Chondrocyte (in vitro differentiated cells): ENCODE measurements at regions not wholly inside any gene's neighbourhood (a gene's known extent, or its start where the extent isn't known, plus 50 kb on each side); places are given as distances from the start of the nearest gene placed in this dataset.
"Not testable (repeated sequence)": the region's sequence is repeated elsewhere in the genome, so short reads cannot be mapped to it uniquely, and the experiment has no call there.

Experiments used
- DNase-seq: peaks from one replicate; pipeline ENCODE4 v3.0.0; 2021; ENCODE audit warnings: mixed read lengths, low spot score
- H3K27ac Mint-ChIP-seq: one replicate; pipeline ENCODE4 v1.8.0; 2021; ENCODE audit warnings: mild to moderate bottlenecking, moderate library complexity, mixed read lengths; ENCODE audit not compliant: unreplicated experiment
- H3K27me3 Mint-ChIP-seq: 2 replicates; pipeline ENCODE4 v1.8.0; 2021; ENCODE audit warnings: low read depth, mixed read lengths
- H3K36me3 Mint-ChIP-seq: 2 replicates; pipeline ENCODE4 v1.8.0; 2021; ENCODE audit warnings: low read depth, mixed read lengths
- H3K4me1 Mint-ChIP-seq: 2 replicates; pipeline ENCODE4 v1.8.0; 2021; ENCODE audit warnings: low read depth, mild to moderate bottlenecking, mixed read lengths
- H3K4me3 Mint-ChIP-seq: one replicate; pipeline ENCODE4 v1.8.0; 2021; ENCODE audit warnings: mild to moderate bottlenecking, moderate library complexity, mixed read lengths; ENCODE audit not compliant: unreplicated experiment
- H3K9me3 Mint-ChIP-seq: 2 replicates; pipeline ENCODE4 v1.8.0; 2021; ENCODE audit warnings: low read depth, mixed read lengths
- CTCF ChIP-seq: fragments of 200-600 bp; sonication (generic); IDR thresholded peaks from 2 replicates; pipeline ENCODE4 v1.5.0; 2021; ENCODE audit warnings: antibody characterized with exemption, mild to moderate bottlenecking, moderate library complexity

GRCh38 chr10:6985644-6986043 lies 405.6 kb upstream of the PRKCQ start:
- no peaks in the 10 kb centered on the region for H3K9me3 Mint-ChIP-seq
- no peak overlapping the region for H3K4me3 Mint-ChIP-seq
- no peak for DNase-seq
- TF ChIP-seq CTCF, result no peak
- H3K36me3 Mint-ChIP-seq, result no peaks in the 10 kb centered on the region
- H3K27me3 Mint-ChIP-seq, result no peaks in the 10 kb centered on the region
- peaks cover 2% of the 10 kb centered on the region for H3K4me1 Mint-ChIP-seq
- H3K27ac Mint-ChIP-seq, result no peak overlapping the region

GRCh38 chr10:6984971-6985370 lies 404.9 kb upstream of the PRKCQ start:
- H3K4me3 Mint-ChIP-seq, result no peak overlapping the region
- no peak for DNase-seq
- no peak overlapping the region for H3K27ac Mint-ChIP-seq
- no peak for TF ChIP-seq CTCF
- H3K27me3 Mint-ChIP-seq, result no peaks in the 10 kb centered on the region
- no peaks in the 10 kb centered on the region for H3K9me3 Mint-ChIP-seq
- H3K4me1 Mint-ChIP-seq, result peaks cover 2% of the 10 kb centered on the region
- H3K36me3 Mint-ChIP-seq, result no peaks in the 10 kb centered on the region

GRCh38 chr10:6984016-6984415 lies 403.9 kb upstream of the PRKCQ start:
- H3K36me3 Mint-ChIP-seq, DNase-seq, H3K4me3 Mint-ChIP-seq, H3K27ac Mint-ChIP-seq, H3K27me3 Mint-ChIP-seq, H3K4me1 Mint-ChIP-seq, H3K9me3 Mint-ChIP-seq: not testable (repeated sequence)

- Mint-ChIP-seq H3K36me3 (no peaks in the 10 kb centered on the region), H3K9me3 (no peaks in the 10 kb centered on the region), H3K27ac (no peak overlapping the region), H3K27me3 (peaks cover 9% of the 10 kb centered on the region), H3K4me1 (peaks cover 6% of the 10 kb centered on the region), H3K4me3 (no peak overlapping the region)
- no peak for DNase-seq
- no peak for TF ChIP-seq CTCF
These were observed 400.3 kb upstream of the PRKCQ start for GRCh38 chr10:6980353-6980752.

GRCh38 chr10:6979371-6979770 lies 399.3 kb upstream of the PRKCQ start:
- no peaks in the 10 kb centered on the region for H3K9me3 Mint-ChIP-seq
- no peak overlapping the region for H3K27ac Mint-ChIP-seq
- H3K4me3 Mint-ChIP-seq, result no peak overlapping the region
- no peak for DNase-seq
- no peak for TF ChIP-seq CTCF
- peaks cover 6% of the 10 kb centered on the region for H3K4me1 Mint-ChIP-seq
- peaks cover 9% of the 10 kb centered on the region for H3K27me3 Mint-ChIP-seq
- no peaks in the 10 kb centered on the region for H3K36me3 Mint-ChIP-seq

- H3K9me3 Mint-ChIP-seq, result no peaks in the 10 kb centered on the region
- no peak for DNase-seq
- no peaks in the 10 kb centered on the region for H3K36me3 Mint-ChIP-seq
- no peak overlapping the region for H3K27ac Mint-ChIP-seq
- H3K4me3 Mint-ChIP-seq, result no peak overlapping the region
- peaks cover 6% of the 10 kb centered on the region for H3K4me1 Mint-ChIP-seq
- no peak for TF ChIP-seq CTCF
- peaks cover 9% of the 10 kb centered on the region for H3K27me3 Mint-ChIP-seq
These were observed 398.1 kb upstream of the PRKCQ start for GRCh38 chr10:6978187-6978627.
